Raji (cell line): ENCODE measurements at regions not wholly inside any gene's neighbourhood (a gene's known extent, or its start where the extent isn't known, plus 50 kb on each side); places are given as distances from the start of the nearest gene placed in this dataset.

Experiments
- POLR2A ChIP-seq: IDR thresholded peaks from 2 replicates; pipeline ENCODE4 v1.6.1; 2011; ENCODE audit warnings: low read depth, low read length, control low read depth; ENCODE audit not compliant: insufficient read depth

DNA sequence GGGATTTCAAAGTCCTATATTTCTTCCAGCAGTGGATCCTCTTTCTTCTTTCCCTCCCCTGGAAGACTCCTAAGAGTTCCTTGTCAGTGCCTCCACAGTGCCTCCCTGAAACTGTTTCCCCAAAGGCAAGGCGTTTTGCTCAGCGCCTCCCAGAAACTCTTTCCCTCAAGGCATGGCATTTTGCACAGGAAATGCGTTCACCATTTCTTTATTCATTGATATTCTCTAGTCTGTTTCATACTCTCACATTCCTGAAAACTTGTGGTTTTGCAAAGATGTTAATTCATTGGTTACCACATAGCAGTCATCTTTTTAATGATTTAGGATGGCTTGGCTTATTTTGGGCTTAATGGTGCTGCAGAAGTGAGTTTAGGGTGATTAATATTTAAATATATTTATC, 177.3 kb upstream of the SLC10A2 start:
- no peak for TF ChIP-seq POLR2A

DNA sequence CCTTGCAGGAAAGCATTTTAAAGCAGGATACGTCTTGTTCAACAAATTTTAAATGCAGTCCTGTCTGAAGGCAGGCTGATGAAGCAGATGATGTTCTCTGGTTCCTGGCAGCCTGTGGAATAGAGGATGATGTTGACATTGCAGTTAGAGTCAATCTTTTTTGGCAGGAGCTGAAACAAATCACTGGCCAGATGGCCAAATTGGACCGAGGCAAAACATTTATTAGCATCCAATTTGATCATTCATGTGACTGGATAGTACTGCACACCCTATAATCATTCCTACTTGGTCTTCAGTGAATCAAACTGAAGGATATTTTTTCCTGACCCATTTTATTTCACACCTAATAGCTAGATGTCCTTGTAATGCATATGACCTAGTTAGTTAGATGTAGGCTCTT, 172.2 kb upstream of the SLC10A2 start:
- no peak for TF ChIP-seq POLR2A

DNA sequence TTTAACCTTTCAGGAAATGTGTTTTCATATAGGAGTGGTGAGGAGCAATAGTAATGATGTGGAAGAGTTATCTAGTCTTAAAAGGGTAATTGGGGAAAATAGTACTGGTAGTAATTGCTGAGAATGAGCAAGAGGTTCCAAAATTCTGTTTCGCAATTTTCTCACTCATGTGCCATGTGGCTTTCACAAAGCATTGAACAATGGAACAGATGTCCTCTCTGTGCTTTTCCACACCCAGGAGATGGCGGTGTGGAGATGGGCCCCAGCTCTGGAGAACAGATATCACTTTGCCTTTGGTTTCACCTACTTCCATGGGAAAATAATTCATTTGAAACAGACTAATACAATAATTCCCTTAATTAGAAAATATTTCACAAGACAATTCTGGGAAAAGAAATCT, 170.0 kb upstream of the SLC10A2 start:
- no peak for TF ChIP-seq POLR2A

DNA sequence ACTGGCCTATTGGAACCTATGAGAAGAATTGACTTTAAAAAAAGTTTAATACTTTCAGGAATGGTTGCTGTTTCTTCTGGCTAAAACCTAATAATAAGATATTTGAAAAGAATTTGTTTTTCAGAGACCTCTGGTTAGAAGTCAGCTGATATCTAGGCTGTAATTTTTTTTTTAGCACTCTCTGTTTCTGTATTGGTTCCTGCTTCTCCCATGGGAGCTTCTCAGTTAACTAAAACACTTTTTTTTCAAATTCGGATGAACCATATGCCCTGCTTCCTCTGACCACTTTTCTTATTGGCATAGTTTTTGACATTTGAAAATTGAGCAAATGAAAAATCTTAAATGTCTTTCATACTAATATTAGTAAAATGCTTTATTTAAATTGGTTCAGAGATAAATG, 163.5 kb upstream of the SLC10A2 start:
- TF ChIP-seq POLR2A = no peak

DNA sequence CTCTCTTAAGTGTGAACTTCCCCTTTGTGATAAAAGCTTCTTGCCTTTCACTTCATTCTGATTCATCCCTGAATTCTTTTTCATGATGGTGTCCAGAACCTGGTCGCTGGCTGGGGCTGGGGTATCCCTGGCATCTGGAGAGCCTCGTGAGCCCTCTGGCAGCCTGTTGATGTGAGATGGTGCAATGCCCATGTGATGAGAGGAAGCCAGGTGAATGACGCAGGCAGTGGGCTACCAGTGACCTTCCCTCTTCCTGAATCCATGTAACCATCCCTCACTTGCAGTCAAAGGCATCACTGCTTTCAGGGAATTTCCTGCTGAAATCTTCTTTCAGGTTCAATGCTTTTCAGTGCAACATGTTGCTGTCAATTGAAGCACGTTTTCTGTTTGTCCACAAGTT, 158.6 kb upstream of the SLC10A2 start:
- no peak for TF ChIP-seq POLR2A

DNA sequence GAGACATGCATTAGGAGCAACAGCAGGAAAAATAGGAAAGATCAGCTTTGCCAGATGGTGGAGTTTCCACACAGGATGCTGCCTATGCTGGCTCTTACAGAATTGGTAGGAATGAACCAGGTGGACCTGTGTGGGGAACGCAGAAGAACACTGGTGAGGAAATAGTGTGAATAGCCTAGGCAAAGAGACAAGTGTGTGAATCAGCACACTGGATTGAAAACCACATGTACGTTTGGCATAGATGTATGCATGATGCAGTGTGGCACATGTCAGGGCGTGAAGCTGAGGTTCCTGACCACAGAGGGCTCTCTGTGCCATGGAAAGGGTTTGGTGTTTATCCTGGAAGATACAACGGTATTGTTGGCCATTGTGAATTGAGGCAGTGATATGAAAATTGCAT, 156.5 kb upstream of the SLC10A2 start:
- no peak for TF ChIP-seq POLR2A

DNA sequence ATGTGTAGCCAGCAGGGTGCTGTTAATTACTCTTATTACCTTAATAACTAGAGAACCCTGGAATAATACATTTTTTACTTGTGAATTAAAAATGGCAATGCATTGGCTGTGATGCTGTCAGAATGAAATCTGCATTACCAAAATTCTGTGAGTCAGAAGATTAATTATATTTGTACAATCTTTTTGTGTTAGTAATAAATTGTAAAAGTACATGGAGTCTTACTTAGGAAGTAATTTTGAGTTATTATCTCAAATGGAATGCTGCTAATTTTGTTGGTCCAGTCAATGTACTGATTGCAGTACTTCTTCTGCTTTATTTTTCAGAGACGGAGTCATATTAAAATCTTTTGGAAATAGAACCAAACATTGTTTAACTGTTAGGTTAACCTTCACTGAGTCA, 152.0 kb upstream of the SLC10A2 start:
- no peak for TF ChIP-seq POLR2A

DNA sequence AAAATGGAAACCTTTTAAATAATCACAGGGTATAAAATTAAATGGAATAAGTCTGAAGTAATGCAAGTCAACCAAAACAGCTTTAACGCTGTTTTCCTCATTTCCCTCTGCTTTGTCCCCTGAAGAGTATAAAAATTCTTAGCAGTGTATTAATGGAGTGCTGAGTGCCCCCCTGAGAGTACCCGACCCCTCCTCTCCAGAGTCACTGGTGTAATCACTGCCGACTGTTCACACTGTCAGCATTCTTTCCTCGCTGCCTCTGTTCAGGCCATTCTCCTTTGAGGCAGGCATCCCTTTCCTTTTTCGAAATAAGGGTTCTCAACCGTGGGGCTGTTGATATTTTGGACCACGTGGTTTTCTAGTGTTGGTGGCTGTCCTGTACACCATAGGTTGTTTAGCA, 146.9 kb upstream of the SLC10A2 start:
- no peak for TF ChIP-seq POLR2A

DNA sequence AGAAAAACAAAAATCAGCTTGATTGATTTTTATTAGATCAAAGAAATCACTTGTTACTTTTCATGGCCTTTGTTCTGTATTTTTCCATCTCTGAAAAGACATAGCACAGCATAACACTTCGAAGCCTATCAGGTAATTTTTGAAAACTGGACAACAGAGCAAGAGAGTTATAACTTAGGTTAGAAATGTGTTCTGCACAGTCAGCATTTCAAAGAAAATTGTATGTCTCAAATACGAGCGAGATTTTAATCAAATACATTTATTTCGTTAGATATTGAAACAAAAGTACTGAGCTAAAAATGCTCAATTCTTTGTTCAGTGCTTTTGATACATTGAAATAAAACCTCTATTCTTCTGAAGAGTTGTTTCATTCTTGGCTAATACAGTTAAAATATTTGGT, 144.1 kb upstream of the SLC10A2 start:
- TF ChIP-seq POLR2A = no peak

DNA sequence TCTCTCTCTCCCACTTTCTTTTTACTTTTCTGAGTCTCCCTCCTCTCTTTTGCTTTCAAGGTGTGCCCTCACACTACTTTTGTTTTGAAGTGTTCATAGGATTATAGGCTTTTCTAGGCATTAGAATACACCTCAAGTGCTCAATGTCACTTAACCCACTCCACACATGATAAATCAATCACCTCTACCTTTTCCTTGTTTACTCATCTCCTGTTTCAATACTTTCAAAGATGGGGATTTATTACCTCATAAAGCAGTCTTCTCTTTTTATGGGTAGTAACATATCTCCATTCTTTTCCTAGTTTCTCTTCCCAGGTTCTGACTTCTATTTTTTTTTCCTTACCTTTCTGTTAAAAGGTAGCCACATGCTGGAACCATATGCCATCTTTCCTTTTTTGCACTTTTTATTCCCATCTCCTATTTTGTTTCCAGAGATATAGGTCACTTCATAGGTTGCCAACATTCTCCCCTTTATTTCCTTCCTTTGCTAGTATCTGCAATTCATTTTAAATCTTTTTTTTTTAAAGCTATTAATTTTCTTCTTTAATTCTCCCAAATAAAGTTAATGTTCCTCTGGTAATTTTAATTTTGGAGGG, 137.6 kb upstream of the SLC10A2 start:
- TF ChIP-seq POLR2A = no peak

DNA sequence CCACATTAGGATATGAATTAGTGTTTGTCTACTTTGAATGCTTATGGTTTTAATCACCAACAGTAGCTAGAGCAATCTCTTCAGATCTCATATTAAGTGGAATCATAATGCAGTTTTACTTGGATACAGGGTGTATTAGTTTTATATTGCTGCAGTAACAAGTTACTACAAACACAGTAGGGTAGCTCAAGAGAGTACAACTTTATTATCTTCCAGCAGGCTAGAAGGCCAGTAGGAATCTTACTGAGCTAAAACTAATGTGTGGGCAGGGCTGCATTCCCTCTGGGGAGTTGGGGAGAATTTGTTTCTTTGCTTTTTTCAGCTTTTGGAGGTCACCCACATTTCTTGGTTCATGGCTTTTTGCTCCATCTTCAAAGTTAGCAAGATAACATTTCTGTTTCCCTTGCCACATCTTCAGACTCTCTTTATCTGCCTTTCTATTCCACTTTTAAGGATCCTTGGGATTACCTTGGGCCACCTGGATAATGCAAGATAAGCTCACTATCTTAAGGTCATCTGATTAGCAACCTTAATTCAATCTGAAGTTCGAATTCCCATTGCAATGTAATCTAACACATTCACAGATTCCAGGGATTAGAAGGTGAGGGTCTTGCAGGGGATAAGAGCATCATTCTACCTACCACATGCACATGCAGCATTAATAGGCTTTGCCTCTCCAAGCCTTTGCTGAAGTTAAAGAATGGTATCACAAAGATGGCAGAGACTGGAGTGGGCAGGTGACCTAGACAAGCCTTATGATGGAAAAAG, 134.1 kb upstream of the SLC10A2 start:
- TF ChIP-seq POLR2A = no peak

DNA sequence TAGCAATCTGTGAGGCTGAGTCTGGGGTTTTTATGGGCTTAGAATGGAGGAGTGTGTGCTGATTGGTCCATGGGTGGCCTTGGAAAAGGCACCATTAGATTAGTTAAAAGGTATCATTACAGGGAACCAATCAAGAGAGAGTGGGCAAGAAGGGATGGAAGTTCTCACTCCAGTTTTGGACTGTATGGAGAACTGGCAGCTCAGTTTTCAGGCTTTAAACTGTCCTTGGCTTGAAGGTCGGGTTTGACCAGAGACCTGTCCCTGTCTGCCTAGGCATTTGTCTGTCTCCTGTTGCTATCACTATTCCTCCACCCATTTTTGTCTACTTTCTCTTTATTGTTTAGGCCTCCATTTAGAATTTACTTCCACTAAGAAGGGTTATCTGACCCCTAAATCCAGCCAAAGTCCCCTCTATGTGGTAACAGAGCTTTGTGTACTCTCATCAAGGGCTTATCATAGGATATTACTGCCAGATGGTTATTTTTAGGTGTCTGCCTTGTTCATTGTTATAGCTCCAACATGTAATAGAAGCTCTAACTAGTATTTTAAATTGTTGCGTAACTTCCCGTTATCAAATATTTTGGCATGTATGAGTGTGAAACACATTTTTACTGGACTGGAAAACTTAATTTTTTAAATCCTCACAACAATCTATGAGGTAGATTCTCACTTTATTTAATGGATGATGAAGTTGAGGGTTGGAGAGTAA, 133.3 kb upstream of the SLC10A2 start:
- TF ChIP-seq POLR2A = no peak

DNA sequence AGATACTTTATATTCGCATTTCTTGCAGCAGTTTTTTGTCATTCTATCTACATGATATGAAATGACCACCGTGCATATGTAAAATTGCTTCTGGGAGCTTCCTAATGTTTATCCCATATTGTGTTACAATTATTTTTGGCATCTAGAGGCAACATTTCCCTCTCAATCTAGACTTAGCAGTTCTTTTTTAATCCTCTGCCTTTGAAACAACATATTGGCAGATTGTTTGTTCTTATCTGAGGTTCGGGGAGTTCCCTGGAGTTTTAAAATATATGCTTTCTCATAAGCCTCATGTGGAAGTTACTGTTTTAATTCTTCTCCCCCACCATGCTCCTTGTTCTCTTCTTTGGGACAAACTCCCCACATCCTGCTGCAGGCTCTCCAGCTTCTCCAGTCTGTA, 130.1 kb upstream of the SLC10A2 start:
- TF ChIP-seq POLR2A = no peak

DNA sequence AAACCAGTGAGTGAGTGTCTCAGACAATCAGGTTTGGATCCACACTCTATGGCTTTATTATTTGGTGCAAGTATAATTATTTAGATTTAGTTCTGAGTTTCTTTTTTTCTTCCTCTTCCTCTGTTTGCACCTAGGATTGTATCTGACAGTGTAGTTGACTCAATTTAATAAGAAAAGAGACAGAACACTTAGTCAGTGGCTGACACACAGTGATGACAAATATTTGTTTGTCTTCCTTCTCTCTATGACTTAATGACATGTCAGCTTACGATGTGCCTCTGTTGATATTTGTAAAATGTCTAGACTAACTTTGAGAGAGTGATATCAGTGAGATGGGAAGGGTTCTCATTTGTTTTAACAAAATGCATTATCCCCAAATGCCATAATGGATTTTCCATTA, 129.5 kb upstream of the SLC10A2 start:
- no peak for TF ChIP-seq POLR2A

DNA sequence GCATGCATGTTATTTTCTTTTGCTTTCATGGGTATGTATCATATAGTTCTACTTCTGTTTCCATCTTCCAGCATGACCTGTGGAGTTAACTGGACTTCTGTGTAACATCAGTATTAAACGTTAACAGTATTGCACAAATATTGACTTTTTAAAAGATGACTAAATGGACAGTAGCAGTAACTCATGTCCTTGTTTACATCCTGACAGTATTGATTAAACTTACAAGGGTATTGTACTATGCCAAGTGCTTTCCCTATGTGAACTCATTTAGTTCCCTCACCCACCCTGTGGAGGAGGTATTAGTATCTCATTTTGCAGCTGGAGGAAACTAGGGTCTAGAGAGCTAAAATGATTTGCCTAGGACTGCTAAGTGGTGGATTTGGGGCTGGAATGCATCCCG, 128.7 kb upstream of the SLC10A2 start:
- no peak for TF ChIP-seq POLR2A

DNA sequence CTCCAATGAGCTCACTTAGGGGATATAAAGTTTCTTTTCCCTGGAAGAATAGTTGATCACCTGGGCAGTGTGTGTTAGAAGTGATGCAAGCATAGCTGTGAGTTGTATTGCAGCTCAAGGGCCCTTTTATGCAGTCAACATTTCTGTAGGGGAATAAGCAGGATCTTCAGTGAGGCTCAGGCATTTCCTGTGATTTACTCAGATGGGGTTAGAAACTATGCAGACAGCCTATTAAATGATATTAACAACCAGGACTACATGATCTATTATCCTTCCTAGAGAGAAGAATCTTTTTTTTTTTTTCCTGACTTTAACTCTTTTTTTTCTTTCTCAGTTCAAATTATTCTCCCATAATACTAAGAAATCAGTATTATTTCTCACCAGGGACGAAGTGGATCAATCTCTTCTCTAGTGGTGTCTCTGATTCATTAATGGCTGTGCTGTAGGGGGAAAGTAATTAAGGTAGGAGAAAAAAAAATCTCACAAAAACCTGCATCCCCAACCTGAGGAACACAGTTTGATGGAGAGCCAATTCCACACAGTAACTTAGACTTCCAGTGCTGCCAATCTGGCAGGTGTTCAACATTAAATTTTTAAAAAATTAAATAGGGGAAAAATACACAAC, 126.4 kb upstream of the SLC10A2 start:
- no peak for TF ChIP-seq POLR2A
